ENCODE measurements at regions not wholly inside any gene's neighbourhood (a gene's known extent, or its start where the extent isn't known, plus 50 kb on each side); places are given as distances from the start of the nearest gene placed in this dataset.
"Not testable (repeated sequence)": the region's sequence is repeated elsewhere in the genome, so short reads cannot be mapped to it uniquely, and the experiment has no call there.

DNA sequence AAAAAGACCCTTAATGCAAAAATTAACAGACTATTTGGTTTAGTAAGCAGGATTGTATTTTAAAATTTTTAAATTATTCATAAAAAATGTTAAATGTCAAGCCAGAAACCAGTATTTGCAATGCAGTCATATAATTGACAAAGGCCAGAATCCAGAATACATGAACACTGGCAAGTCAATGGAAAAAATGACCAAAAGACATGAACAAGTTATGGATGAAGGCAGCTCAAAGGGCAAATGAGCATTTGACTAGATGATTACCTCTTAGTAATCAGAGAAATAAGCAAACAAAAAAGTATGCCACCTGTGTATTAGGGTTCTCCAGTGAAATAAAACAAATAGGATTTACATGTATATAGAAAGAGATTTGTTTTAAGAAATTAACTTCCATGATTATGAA, 80.9 kb upstream of the PLGLB2 start:
- not testable (repeated sequence) for H3K27ac ChIP-seq; H3K36me3 ChIP-seq; H3K27me3 ChIP-seq; H3K9me3 ChIP-seq; H3K4me3 ChIP-seq; DNase-seq (ENCODE audit: low spot score); H3K4me1 ChIP-seq

DNA sequence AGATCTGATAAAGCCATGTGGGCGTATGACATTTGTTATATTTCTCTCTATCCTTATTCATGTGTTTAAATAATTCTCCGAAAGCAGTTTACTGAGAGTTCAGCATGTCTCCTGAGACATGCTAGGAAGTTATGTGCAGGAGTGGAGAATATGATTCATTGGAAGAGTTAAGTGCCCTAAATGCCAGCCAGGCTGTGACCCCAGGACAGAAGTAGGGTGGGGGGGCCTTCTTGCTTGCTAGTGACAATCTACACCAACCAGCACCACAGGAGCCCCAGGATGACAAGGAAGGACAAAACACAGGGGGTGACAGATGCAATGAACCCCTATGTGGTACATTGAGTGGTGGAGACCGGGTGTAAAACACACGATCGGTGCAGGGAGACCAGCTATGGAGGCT, 79.5 kb upstream of the PLGLB2 start:
- H3K4me3 ChIP-seq; H3K9me3 ChIP-seq; H3K36me3 ChIP-seq; H3K27ac ChIP-seq; H3K27me3 ChIP-seq; DNase-seq (ENCODE audit: low spot score); H3K4me1 ChIP-seq: not testable (repeated sequence)

DNA sequence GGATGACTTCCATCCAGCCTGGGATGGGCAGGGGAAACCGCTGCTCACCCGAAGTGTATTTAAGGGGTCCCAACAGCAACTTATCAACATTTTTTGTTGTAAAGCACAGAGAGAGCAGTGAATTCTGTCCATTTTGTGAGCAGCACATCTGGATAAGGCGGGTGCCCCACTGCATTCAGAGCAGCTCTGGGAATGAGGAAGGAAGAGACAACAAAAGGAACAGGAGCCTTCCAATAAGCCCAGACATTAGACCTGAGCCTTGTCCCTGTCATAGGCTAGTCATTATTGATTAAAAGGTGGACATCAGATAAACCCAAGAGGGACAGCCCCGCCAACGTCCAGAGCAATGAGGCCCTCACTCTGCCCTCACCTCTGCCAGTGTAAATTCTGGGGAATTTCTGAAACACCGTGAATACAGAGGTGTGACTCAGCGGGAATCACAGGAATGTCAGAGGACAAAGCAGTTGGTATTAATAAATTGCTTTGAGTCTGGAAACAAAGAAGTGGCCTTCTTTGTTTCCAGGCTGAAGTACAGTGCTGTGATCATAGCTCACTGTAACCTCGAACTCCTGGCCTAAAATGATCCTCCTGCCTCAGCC, 78.2 kb upstream of the PLGLB2 start:
- not testable (repeated sequence) for H3K4me1 ChIP-seq; DNase-seq (ENCODE audit: low spot score); H3K36me3 ChIP-seq; H3K9me3 ChIP-seq; H3K27me3 ChIP-seq; H3K4me3 ChIP-seq; H3K27ac ChIP-seq

DNA sequence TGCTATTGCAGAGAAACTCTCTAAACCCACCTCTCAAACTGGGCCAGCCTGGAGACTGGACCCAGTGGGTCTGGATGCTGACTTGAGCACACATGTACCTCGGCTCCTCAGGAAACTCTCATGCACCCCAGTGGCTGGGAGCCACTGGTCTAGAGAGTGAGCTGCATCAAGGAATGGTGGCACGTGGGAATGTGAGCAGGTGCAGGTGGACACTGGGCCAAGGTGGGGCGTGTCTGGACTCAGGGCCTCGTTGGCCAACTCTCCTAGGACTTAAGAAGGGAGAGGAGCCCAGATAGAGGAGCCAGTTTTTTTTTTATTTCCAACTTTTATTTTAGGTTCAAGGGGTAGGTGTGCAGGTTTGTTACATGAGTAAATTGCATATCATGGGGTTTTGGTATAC, 75.5 kb upstream of the PLGLB2 start:
- H3K9me3 ChIP-seq; H3K27me3 ChIP-seq; H3K4me1 ChIP-seq; H3K27ac ChIP-seq; H3K4me3 ChIP-seq; H3K36me3 ChIP-seq; DNase-seq (ENCODE audit: low spot score): not testable (repeated sequence)

DNA sequence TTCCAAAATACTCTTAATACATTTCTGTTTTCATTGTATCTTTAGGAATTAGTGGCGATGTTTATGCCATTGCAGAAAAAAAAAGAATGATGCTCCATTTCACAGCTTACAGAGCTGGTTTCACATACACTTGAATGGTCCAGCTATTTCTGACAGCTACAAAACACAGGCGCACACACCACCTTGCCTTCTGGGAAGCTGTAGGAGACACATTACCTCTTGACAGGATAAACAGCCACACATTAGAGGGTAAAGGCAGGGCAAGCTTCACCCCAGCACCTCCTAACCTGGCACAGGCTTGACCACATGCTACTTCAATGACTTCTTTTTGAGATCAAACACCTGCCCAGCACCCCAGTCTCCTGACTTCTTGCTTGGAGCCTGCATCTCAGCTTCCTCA, 73.2 kb upstream of the PLGLB2 start:
- not testable (repeated sequence) for H3K4me3 ChIP-seq; H3K9me3 ChIP-seq; H3K36me3 ChIP-seq; H3K27me3 ChIP-seq; DNase-seq (ENCODE audit: low spot score); H3K27ac ChIP-seq; H3K4me1 ChIP-seq

DNA sequence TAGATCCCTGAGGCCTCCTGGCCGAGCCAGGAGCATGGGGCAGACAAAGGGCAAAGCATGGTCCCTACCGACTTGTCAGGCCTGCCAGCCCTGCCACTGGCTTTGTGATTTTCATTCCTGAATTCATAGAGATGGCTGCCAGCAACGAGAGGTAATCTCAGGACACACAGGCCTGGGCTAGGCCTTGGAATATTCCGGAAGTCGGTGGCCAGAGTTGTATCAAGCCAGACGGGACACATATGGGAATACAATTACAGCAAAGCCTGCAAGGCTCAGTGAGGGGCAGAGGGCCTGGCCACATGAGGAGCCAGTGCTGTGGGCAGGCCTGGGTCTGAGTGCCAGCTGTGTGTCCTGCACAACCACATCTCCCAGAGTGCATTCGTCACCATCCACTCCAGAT, 72.4 kb upstream of the PLGLB2 start:
- H3K27me3 ChIP-seq; H3K27ac ChIP-seq; H3K9me3 ChIP-seq; H3K36me3 ChIP-seq; H3K4me1 ChIP-seq; DNase-seq (ENCODE audit: low spot score); H3K4me3 ChIP-seq: not testable (repeated sequence)

DNA sequence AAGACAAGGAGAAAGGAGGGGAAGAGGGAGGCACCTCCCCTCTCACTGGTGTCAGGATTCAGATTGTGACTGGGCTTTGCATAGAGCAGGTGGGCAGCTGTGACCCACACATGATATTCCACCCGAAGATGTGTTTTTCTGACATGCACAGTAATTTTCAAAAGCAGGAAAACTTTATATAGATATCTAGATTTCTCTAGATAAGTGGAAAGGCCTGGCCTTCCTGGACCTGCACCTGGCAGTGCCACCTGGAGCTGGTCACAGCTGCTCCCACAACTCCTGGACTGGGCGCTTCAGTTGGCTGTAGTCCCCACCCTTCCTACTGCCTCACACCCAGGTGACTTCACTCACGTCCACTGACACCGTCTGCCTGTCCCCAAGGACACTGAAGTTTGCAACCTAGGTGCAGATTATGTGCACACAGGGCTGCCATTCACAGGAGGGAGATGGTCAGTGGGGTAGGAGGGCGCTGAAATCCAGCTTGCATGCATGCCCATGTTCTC, 70.4 kb upstream of the PLGLB2 start:
- not testable (repeated sequence) for H3K4me1 ChIP-seq; H3K4me3 ChIP-seq; DNase-seq (ENCODE audit: low spot score); H3K27ac ChIP-seq; H3K36me3 ChIP-seq; H3K9me3 ChIP-seq; H3K27me3 ChIP-seq

DNA sequence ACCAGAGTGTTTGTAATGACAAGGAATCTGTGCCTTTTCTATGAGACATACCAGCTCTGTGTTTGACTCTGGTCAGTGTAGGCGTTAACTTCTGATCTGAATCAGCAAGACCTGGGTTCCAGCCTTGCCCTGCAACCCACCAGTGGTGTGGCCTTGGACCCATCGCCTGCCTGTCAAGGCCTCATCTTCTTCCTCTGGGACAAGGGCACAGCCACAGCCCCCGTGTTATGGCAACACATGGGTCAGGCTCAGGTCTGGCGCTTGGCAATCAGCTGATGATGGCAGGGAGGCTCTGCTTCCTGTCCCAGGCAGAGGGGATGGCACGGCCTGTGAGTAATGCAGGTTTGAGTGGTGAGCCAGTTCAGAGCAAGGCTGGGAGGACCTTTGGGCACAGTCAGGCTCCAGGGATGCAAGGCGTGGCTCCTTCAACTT, 69.1 kb upstream of the PLGLB2 start:
- H3K36me3 ChIP-seq; H3K9me3 ChIP-seq; DNase-seq (ENCODE audit: low spot score); H3K4me3 ChIP-seq; H3K27me3 ChIP-seq; H3K4me1 ChIP-seq; H3K27ac ChIP-seq: not testable (repeated sequence)

DNA sequence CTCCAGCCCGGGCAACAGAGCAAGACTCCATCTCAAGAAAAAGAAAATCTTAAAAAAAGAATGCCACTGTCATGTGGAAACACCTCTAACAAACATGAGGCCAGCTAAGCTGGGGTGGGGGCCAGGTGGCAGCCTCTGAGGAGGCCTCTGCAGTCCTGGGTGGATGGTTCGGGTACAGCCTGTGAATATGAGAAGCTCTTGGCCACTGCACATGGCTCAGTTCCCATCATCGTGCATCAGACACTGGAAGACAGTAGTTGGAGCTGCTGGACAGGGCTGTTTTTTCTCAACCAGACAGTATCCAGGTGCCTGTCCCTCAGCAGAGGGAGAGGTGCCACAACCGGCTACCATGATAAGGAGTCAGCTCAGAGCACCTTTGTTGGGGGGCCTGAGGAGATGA, 67.9 kb upstream of the PLGLB2 start:
- not testable (repeated sequence) for H3K36me3 ChIP-seq; H3K4me3 ChIP-seq; H3K4me1 ChIP-seq; DNase-seq (ENCODE audit: low spot score); H3K27ac ChIP-seq; H3K9me3 ChIP-seq; H3K27me3 ChIP-seq

DNA sequence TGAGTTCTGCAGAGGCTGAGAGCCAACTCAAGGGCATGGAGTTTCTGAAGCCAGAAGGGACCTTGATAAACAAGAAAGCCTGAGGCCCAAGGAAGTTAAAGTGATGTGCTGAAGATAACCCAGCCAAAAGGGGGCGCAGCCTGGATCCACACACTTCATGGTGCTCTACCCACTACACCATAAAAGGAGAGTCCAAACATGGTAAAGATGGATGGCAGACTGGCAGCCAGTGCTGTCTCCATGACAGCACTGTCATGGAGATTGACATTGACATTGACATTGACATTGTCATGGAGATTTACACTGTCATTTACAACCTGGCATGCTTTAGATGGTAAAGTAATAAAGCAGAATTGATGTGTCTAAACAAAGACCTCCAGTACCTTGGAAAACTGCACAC, 67.2 kb upstream of the PLGLB2 start:
- H3K27me3 ChIP-seq; H3K9me3 ChIP-seq; H3K4me3 ChIP-seq; DNase-seq (ENCODE audit: low spot score); H3K4me1 ChIP-seq; H3K27ac ChIP-seq; H3K36me3 ChIP-seq: not testable (repeated sequence)

DNA sequence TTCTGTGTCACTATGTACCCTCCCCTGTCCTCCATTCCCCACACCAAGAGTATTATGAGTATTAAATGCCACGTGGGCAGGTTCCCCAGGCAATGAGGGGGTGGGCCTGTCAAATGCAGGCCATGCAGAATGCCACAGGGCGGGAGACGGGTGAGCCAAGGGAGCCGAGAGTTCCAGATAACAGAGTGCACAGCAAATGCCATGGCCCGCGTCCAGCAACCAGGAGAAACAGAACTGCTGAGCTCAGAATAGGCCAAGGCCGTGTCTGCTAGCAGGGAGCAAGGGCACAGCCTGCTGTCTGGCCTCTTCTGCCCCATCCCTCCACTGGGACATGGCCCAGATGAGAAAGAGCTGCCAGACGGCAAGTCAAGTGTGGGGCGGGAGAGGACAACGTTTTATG, 64.4 kb upstream of the PLGLB2 start:
- not testable (repeated sequence) for H3K36me3 ChIP-seq, H3K9me3 ChIP-seq, H3K27me3 ChIP-seq, H3K4me1 ChIP-seq, H3K4me3 ChIP-seq
- peak; percentile 81 for DNase-seq (ENCODE audit: low spot score)
- TF ChIP-seq, protein P1, sequence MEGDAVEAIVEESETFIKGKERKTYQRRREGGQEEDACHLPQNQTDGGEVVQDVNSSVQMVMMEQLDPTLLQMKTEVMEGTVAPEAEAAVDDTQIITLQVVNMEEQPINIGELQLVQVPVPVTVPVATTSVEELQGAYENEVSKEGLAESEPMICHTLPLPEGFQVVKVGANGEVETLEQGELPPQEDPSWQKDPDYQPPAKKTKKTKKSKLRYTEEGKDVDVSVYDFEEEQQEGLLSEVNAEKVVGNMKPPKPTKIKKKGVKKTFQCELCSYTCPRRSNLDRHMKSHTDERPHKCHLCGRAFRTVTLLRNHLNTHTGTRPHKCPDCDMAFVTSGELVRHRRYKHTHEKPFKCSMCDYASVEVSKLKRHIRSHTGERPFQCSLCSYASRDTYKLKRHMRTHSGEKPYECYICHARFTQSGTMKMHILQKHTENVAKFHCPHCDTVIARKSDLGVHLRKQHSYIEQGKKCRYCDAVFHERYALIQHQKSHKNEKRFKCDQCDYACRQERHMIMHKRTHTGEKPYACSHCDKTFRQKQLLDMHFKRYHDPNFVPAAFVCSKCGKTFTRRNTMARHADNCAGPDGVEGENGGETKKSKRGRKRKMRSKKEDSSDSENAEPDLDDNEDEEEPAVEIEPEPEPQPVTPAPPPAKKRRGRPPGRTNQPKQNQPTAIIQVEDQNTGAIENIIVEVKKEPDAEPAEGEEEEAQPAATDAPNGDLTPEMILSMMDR (IDR thresholded peaks at IDR 0.05) = peak in 1 of 2 donors; percentile 37
- H3K27ac ChIP-seq = peak overlapping the region in 1 of 2 donors; percentile 40

DNA sequence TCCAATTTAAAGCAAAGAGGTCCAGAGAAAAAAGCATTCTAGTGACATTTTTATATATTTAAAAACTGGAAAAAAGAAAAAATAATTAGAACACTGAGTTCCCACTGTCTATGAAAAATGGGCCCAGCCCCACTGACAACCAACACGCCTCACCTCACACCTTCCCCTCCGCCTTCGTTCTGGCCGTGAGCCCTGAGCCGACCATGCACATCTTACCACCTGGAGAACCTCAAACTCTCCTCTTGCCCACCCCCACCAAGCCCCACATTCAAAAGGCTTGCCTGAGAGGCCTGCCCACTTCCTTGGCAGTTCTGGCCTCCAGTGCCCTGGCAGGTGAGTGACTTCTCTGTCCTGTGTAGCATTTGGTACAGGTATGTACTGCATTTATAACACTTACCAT, 63.9 kb upstream of the PLGLB2 start:
- peak overlapping the region in 1 of 2 donors; percentile 35 for H3K27ac ChIP-seq
- not testable (repeated sequence) for H3K27me3 ChIP-seq; H3K4me3 ChIP-seq; H3K9me3 ChIP-seq; DNase-seq (ENCODE audit: low spot score); H3K36me3 ChIP-seq; H3K4me1 ChIP-seq

DNA sequence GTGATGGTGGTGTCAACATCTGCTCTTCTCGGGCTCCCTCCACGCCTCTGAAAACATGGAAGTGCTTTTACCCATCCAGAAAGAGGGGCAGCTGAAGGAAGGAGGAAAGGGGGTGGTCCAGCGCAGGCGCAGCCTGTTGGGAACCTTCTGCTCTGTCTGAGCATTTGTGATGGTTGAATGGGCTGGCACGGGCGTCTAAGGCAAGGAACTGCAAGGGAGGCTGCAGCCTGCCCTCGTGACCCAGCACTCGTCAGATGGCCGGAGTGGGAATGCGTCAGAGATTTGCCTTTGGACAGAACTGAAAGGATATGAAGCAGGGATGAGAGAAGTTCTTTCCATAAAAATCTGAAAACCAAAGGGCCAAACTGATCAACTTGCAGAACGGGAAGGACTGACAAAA, 62.3 kb upstream of the PLGLB2 start:
- not testable (repeated sequence) for DNase-seq (ENCODE audit: low spot score); H3K27ac ChIP-seq

DNA sequence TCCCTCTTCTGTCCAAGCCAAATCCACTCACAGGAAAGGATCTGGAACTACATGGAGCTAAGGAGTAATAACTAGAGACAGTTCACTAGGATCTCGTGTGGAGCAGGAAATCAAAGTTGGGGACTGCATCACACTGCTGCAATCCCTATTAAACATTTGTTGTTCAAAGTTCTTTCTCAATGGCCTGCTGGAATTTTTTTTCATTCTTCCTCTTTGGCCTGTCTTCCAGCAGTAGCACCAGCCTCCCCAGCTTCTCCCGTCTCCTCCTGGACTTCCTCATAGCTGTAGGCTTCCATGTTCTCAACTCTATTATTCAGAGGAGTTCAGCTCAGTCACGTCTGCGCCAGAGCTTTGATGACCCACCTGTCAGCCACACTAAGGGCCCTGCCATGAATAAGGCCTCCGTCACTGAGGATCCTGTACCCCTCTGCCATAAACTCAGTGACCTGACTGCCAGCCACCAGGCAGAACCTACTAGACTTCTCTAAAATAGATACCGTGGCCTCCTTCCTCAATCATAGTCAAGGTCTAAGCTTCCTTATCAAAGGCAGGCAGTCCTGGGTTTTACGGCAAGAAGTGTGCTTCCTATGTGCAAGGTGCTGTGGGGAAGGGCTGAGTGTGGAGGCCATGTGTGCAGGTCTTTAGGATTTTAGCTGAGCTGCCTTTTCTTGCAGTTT, 60.9 kb upstream of the PLGLB2 start:
- not testable (repeated sequence) for H3K27ac ChIP-seq; H3K4me1 ChIP-seq; H3K9me3 ChIP-seq; H3K4me3 ChIP-seq; H3K27me3 ChIP-seq; H3K36me3 ChIP-seq; DNase-seq (ENCODE audit: low spot score)

More for the DNA sequence above, 62.3 kb upstream of the PLGLB2 start:
- not testable (repeated sequence) for H3K4me3 ChIP-seq, H3K4me1 ChIP-seq, H3K36me3 ChIP-seq, H3K27me3 ChIP-seq, H3K9me3 ChIP-seq

All from right atrium auricular region (tissue), 2 donors.